ENCODE measurements at regions not wholly inside any gene's neighbourhood (a gene's known extent, or its start where the extent isn't known, plus 50 kb on each side); places are given as distances from the start of the nearest gene placed in this dataset.
"Not testable (repeated sequence)": the region's sequence is repeated elsewhere in the genome, so short reads cannot be mapped to it uniquely, and the experiment has no call there.

GRCh38 chr6:115214283-115214682, 846.4 kb downstream of the FRK start:
- H3K4me3 ChIP-seq (ENCODE audit: low read depth, low read length): no peak overlapping the region
- no peak for TF ChIP-seq CTCF (IDR thresholded peaks at IDR 0.05; ENCODE audit: low read depth, low read length)
- no peak for DNase-seq (ENCODE audit: low read depth, low spot score)
- in situ Hi-C loops (cut with HindIII; ENCODE audit: low sequenced_read_pairs): no loop called here

GRCh38 chr6:115203381-115203780, 857.3 kb downstream of the FRK start:
- no peak overlapping the region for H3K4me3 ChIP-seq (ENCODE audit: low read depth, low read length)
- DNase-seq (ENCODE audit: low read depth, low spot score): no peak
- in situ Hi-C loops (cut with HindIII; ENCODE audit: low sequenced_read_pairs): no loop called here
- no peak for TF ChIP-seq CTCF (IDR thresholded peaks at IDR 0.05; ENCODE audit: low read depth, low read length)

- DNase-seq (ENCODE audit: low read depth, low spot score): no peak
- H3K4me3 ChIP-seq (ENCODE audit: low read depth, low read length): no peak overlapping the region
- in situ Hi-C loops (cut with HindIII; ENCODE audit: low sequenced_read_pairs): no loop called here
- no peak for TF ChIP-seq CTCF (IDR thresholded peaks at IDR 0.05; ENCODE audit: low read depth, low read length)
These were observed 852.3 kb upstream of the HS3ST5 start for GRCh38 chr6:115194981-115195638.

- no peak overlapping the region for H3K4me3 ChIP-seq (ENCODE audit: low read depth, low read length)
- no peak for DNase-seq (ENCODE audit: low read depth, low spot score)
- in situ Hi-C loops (cut with HindIII; ENCODE audit: low sequenced_read_pairs): no loop called here
- no peak for TF ChIP-seq CTCF (IDR thresholded peaks at IDR 0.05; ENCODE audit: low read depth, low read length)
These were observed 849.2 kb upstream of the HS3ST5 start for GRCh38 chr6:115191989-115192388.

GRCh38 chr6:115190534-115190933, 847.7 kb upstream of the HS3ST5 start:
- in situ Hi-C loops (cut with HindIII; ENCODE audit: low sequenced_read_pairs): no loop called here

GRCh38 chr6:115175456-115175855, 832.6 kb upstream of the HS3ST5 start:
- in situ Hi-C loops (cut with HindIII; ENCODE audit: low sequenced_read_pairs); H3K4me3 ChIP-seq (ENCODE audit: low read depth, low read length); DNase-seq (ENCODE audit: low read depth, low spot score): not testable (repeated sequence)

More at GRCh38 chr6:115190534-115190933, 847.7 kb upstream of the HS3ST5 start:
- no peak for TF ChIP-seq CTCF (IDR thresholded peaks at IDR 0.05; ENCODE audit: low read depth, low read length)
- H3K4me3 ChIP-seq (ENCODE audit: low read depth, low read length): no peak overlapping the region
- DNase-seq (ENCODE audit: low read depth, low spot score): no peak

- H3K4me3 ChIP-seq (ENCODE audit: low read depth, low read length); DNase-seq (ENCODE audit: low read depth, low spot score); in situ Hi-C loops (cut with HindIII; ENCODE audit: low sequenced_read_pairs): not testable (repeated sequence)
These were observed 823.1 kb upstream of the HS3ST5 start for GRCh38 chr6:115165912-115166311.

- H3K4me3 ChIP-seq (ENCODE audit: low read depth, low read length): no peak overlapping the region
- no peak for DNase-seq (ENCODE audit: low read depth, low spot score)
- in situ Hi-C loops (cut with HindIII; ENCODE audit: low sequenced_read_pairs): no loop called here
- no peak for TF ChIP-seq CTCF (IDR thresholded peaks at IDR 0.05; ENCODE audit: low read depth, low read length)
These were observed 816.9 kb upstream of the HS3ST5 start for GRCh38 chr6:115159733-115160132.

Measured in astrocyte of the spinal cord (primary cell).